PC-9 (cell line): ENCODE measurements at regions not wholly inside any gene's neighbourhood (a gene's known extent, or its start where the extent isn't known, plus 50 kb on each side); places are given as distances from the start of the nearest gene placed in this dataset.

Experiments
- BruUV-seq: library from RNA; stranded (reverse); fragments of 400-500 nt; replicated peaks from 2 replicates; lab custom pipeline; 2021; lab: Mats Ljungman, UMichigan
- CTCF ChIA-PET: fragments of 300-600 bp; sonication (Branson Sonifier 250); formaldehyde crosslinking; loops from one replicate; lab custom pipeline; 2022; ENCODE audit warnings: antibody characterized with exemption; lab: Charles Lee
- POLR2A ChIA-PET: fragments of 300-600 bp; sonication (Branson Sonifier 250); formaldehyde crosslinking; loops from one replicate; lab custom pipeline; 2022; ENCODE audit warnings: antibody characterized with exemption; ENCODE audit not compliant: unreplicated experiment; lab: Charles Lee
- DNase-seq, 2 experiments: peaks; one replicate each; pipeline versions ENCODE4 v3.0.0 to v3.0.0-alpha.2; 2015 to 2022; ENCODE audit warnings: mixed read lengths in 1 of 2
- H2AFZ ChIP-seq: fragments of 200-600 bp; sonication (generic); 2 replicates; pipeline ENCODE4 v1.8.1; 2017; ENCODE audit warnings: antibody characterized with exemption
- H3F3A ChIP-seq: fragments of 200-600 bp; sonication (generic); 2 replicates; pipeline ENCODE4 v1.8.1; 2017; ENCODE audit warnings: antibody characterized with exemption, mild to moderate bottlenecking, low read depth; ENCODE audit not compliant: insufficient read depth
- H3K27ac ChIP-seq: fragments of 200-600 bp; sonication (generic); 2 replicates; pipeline ENCODE4 v1.6.1; 2016; ENCODE audit warnings: mixed run types
- H3K27me3 ChIP-seq: fragments of 200-600 bp; sonication (generic); 2 replicates; pipeline ENCODE4 v1.6.1; 2016; ENCODE audit warnings: low read depth, mixed run types; ENCODE audit not compliant: insufficient read depth
- H3K36me3 ChIP-seq: fragments of 200-600 bp; sonication (generic); 2 replicates; pipeline ENCODE4 v1.6.1; 2016; ENCODE audit warnings: low read depth, mixed run types
- H3K4me1 ChIP-seq: fragments of 200-600 bp; sonication (generic); replicated peaks from 2 replicates; pipeline ENCODE4 v1.6.1; 2016; ENCODE audit warnings: mixed run types; ENCODE audit not compliant: insufficient read depth
- H3K4me2 ChIP-seq: fragments of 200-600 bp; sonication (generic); 2 replicates; pipeline ENCODE4 v1.6.1; 2017; ENCODE audit warnings: mixed run types
- H3K4me3 ChIP-seq: fragments of 200-600 bp; sonication (generic); 2 replicates; pipeline ENCODE4 v1.6.1; 2016; ENCODE audit warnings: mixed run types
- H3K79me2 ChIP-seq: fragments of 200-600 bp; sonication (generic); 2 replicates; pipeline ENCODE4 v1.6.1; 2017; ENCODE audit warnings: low read depth, mixed run types
- H3K9me2 ChIP-seq: fragments of 200-600 bp; sonication (generic); 2 replicates; pipeline ENCODE4 v1.8.1; 2017; ENCODE audit warnings: mild to moderate bottlenecking; ENCODE audit not compliant: insufficient read depth
- H3K9me3 ChIP-seq: fragments of 200-600 bp; sonication (generic); 2 replicates; pipeline ENCODE4 v1.8.1; 2016; ENCODE audit warnings: low read depth; ENCODE audit not compliant: insufficient read depth
- H4K20me1 ChIP-seq: fragments of 200-600 bp; sonication (generic); 2 replicates; pipeline ENCODE4 v1.8.1; 2017; ENCODE audit not compliant: insufficient read depth
- EZH2 ChIP-seq: fragments of 200-600 bp; sonication (generic); IDR thresholded peaks from 2 replicates; pipeline ENCODE4 v1.8.0; 2017; ENCODE audit warnings: antibody characterized with exemption, low read depth
- intact Hi-C: fragments of 100-400 bp; cut with micrococcal nuclease; formaldehyde crosslinking; loops from one replicate; pipeline ENCODE4 v1.10.0; 2022; ENCODE audit not compliant: unreplicated experiment
- TF ChIP-seq, protein P1 (sequence below): fragments of 200-600 bp; sonication (generic); conservative IDR thresholded peaks from 2 replicates; pipeline ENCODE4 v1.6.1; 2017; ENCODE audit warnings: mixed run types, antibody characterized with exemption, mild to moderate bottlenecking, moderate library complexity

DNA sequence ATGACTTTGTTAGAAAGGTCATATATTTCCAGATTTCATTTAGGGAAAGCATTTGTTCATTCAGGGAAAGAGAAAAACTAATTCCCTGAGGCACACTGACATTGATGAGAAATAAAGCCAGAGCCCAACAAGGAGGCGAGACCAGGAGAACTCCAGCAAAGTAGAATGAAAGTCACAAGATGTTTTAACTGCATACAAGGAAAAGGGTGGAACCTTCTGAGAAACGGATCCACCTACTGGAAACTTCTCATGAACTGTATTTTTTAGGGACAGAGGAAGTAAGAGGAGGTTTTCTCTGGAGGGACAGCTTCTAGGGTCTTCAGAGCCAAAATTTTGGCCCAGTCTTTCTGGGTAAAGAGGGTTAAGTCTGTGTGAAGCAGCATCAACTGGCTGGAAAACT lies 548.2 kb upstream of the PIK3C3 start:
- H3K36me3 ChIP-seq, result no peaks in the 10 kb centered on the region
- H3K9me2 ChIP-seq, result no peaks in the 10 kb centered on the region
- no peaks in the 10 kb centered on the region for H4K20me1 ChIP-seq
- no peak overlapping the region for H3K4me3 ChIP-seq
- POLR2A ChIA-PET, result no interaction called here
- CTCF ChIA-PET, result no interaction called here
- H3K4me2 ChIP-seq, result no peak overlapping the region
- no peaks in the 10 kb centered on the region for H3K79me2 ChIP-seq
- TF ChIP-seq, protein P1, sequence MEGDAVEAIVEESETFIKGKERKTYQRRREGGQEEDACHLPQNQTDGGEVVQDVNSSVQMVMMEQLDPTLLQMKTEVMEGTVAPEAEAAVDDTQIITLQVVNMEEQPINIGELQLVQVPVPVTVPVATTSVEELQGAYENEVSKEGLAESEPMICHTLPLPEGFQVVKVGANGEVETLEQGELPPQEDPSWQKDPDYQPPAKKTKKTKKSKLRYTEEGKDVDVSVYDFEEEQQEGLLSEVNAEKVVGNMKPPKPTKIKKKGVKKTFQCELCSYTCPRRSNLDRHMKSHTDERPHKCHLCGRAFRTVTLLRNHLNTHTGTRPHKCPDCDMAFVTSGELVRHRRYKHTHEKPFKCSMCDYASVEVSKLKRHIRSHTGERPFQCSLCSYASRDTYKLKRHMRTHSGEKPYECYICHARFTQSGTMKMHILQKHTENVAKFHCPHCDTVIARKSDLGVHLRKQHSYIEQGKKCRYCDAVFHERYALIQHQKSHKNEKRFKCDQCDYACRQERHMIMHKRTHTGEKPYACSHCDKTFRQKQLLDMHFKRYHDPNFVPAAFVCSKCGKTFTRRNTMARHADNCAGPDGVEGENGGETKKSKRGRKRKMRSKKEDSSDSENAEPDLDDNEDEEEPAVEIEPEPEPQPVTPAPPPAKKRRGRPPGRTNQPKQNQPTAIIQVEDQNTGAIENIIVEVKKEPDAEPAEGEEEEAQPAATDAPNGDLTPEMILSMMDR, result no peak
- no peak for TF ChIP-seq EZH2
- intact Hi-C loops, result no loop called here
- DNase-seq, result no peak
- no TSS peak for BruUV-seq
- no peak overlapping the region for H2AFZ ChIP-seq
- no peaks in the 10 kb centered on the region for H3K4me1 ChIP-seq
- no peaks in the 10 kb centered on the region for H3F3A ChIP-seq
- H3K27ac ChIP-seq, result no peak overlapping the region
- H3K27me3 ChIP-seq, result no peaks in the 10 kb centered on the region
- H3K9me3 ChIP-seq, result no peaks in the 10 kb centered on the region

GRCh38 chr18:41396861-41397260 lies 558.2 kb upstream of the PIK3C3 start:
- no peak for TF ChIP-seq EZH2
- TF ChIP-seq, protein P1, result no peak
- Histone ChIP-seq H3K9me2 (no peaks in the 10 kb centered on the region), H3K79me2 (no peaks in the 10 kb centered on the region), H3K4me3 (no peak overlapping the region), H3K9me3 (no peaks in the 10 kb centered on the region), H3F3A (no peaks in the 10 kb centered on the region), H3K27me3 (no peaks in the 10 kb centered on the region), H2AFZ (no peak overlapping the region), H4K20me1 (no peaks in the 10 kb centered on the region), H3K36me3 (no peaks in the 10 kb centered on the region), H3K4me1 (no peaks in the 10 kb centered on the region), H3K27ac (no peak overlapping the region), H3K4me2 (no peak overlapping the region)
- intact Hi-C loops, result no loop called here
- ChIA-PET POLR2A (no interaction called here), CTCF (no interaction called here)
- no peak for DNase-seq
- BruUV-seq, result no TSS peak

DNA sequence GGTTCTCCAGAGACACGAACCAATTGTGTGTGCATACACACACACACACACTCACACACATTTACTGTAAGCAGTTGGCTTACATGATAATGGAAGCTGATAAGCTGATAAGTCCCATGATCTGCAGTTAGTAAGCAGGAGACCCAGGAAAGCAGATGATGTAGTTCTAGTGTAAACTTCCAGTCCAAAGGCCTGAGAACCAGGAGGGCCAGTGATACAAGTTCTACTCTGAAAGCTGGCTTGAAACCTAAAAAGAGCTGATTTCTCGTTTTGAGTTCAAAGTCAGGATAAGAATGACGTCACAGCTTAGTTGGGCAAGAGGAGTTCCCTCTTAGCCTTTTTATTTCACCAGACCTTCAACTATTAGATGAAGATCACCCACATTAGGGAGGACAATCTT lies 558.8 kb upstream of the PIK3C3 start:
- Histone ChIP-seq H3K27me3 (no peaks in the 10 kb centered on the region), H3F3A (no peaks in the 10 kb centered on the region), H3K79me2 (no peaks in the 10 kb centered on the region), H3K4me1 (no peaks in the 10 kb centered on the region), H2AFZ (no peak overlapping the region), H3K9me2 (no peaks in the 10 kb centered on the region), H3K27ac (no peak overlapping the region), H3K9me3 (no peaks in the 10 kb centered on the region), H3K4me2 (no peak overlapping the region), H3K4me3 (no peak overlapping the region), H4K20me1 (no peaks in the 10 kb centered on the region), H3K36me3 (no peaks in the 10 kb centered on the region)
- ChIA-PET POLR2A (no interaction called here), CTCF (no interaction called here)
- BruUV-seq, result no TSS peak
- no peak for TF ChIP-seq EZH2
- TF ChIP-seq, protein P1, result no peak
- no peak for DNase-seq
- intact Hi-C loops, result no loop called here
